NCI-H510A (cell line): ENCODE measurements at regions not wholly inside any gene's neighbourhood (a gene's known extent, or its start where the extent isn't known, plus 50 kb on each side); places are given as distances from the start of the nearest gene placed in this dataset.

ENCODE experiments used
- DNase-seq: peaks from one replicate; lab custom pipeline; 2025; lab: John Stamatoyannopoulos, UW

- DNase-seq = no peak
These were observed 70.3 kb upstream of the CA10 start for GRCh38 chr17:52228823-52229222.

- no peak for DNase-seq
These were observed 69.4 kb upstream of the CA10 start for GRCh38 chr17:52227926-52228325.

- no peak for DNase-seq
These were observed 54.9 kb upstream of the CA10 start for GRCh38 chr17:52213451-52213850.

GRCh38 chr17:52212851-52213250, 54.3 kb upstream of the CA10 start:
- DNase-seq = no peak

DNA sequence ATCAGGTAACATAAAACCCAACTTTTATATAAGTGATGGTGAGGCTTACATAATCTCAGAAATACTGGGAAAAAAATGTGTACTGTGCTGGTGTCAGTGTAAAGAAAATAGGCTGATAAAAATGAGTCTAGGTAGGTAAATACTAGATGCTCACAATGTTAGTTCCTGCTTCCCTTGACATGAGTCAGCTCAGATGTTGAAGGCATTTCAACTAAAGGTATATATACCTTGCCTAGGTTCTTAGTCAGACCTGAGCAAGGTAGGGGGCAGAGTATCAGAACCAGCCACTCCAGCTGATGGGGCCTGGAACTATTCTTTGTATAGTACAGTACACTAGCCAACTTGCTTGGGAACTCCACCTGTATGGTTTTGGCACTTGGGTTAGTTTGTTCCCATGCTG, 51.0 kb upstream of the CA10 start:
- DNase-seq = no peak
